H1 (cell line): ENCODE measurements at regions not wholly inside any gene's neighbourhood (a gene's known extent, or its start where the extent isn't known, plus 50 kb on each side); places are given as distances from the start of the nearest gene placed in this dataset.

Source experiments
- FOSL1 ChIP-seq: IDR thresholded peaks from 2 replicates; pipeline ENCODE4 v1.6.1; 2011; ENCODE audit warnings: mild to moderate bottlenecking, low read depth, low read length, moderate library complexity; ENCODE audit not compliant: insufficient read depth
- POLR2A ChIP-seq, 2 experiments: IDR thresholded peaks; 1 replicate in 1 of 2; 2 replicates in 1 of 2; pipeline ENCODE4 v1.6.1; 2011; ENCODE audit warnings: low read depth in 2 of 2, low read length in 2 of 2, mild to moderate bottlenecking in 2 of 2; ENCODE audit errors: control extremely low read depth in 1 of 2
- POLR2AphosphoS5 ChIP-seq: IDR thresholded peaks from 2 replicates; pipeline ENCODE4 v1.6.1; 2011; ENCODE audit warnings: low read depth, low read length

DNA sequence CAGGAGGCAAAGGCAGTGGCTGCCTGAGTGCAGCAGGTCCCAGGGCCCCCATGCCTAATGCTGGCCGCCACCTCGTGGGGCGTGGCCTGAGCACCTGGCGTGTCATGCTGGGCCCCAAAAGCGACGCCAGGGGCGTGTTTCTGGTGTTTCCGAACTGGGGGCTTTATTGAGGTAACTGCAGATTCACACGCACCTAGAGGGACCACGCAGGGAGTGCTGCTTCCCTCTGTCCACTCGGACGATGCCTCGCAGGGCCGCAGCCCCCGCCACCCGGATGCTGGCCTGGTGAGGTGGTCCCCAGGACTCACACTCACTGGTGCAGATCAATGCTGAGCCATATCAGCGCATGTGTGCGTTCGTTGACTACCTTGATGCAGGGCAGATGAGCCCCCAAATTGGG is 736.2 kb downstream of the BRD1 start:
- no peak for TF ChIP-seq FOSL1
- no peak for TF ChIP-seq POLR2AphosphoS5
- TF ChIP-seq POLR2A (IDR thresholded peaks at IDR 0.05; ENCODE audit: control extremely low read depth in 1 of 2, low read depth in 2 of 2, low read length in 2 of 2) = no peak
